22Rv1 (cell line): ENCODE measurements at regions not wholly inside any gene's neighbourhood (a gene's known extent, or its start where the extent isn't known, plus 50 kb on each side); places are given as distances from the start of the nearest gene placed in this dataset.

Source experiments
- CTCF ChIP-seq: fragments of 450-650 bp; IDR thresholded peaks from 2 replicates; pipeline ENCODE4 v1.5.1; 2017; ENCODE audit warnings: mild to moderate bottlenecking
- ZFX ChIP-seq: fragments of 450-650 bp; IDR thresholded peaks from 2 replicates; pipeline ENCODE4 v1.6.1; 2017; ENCODE audit warnings: antibody characterized with exemption, borderline replicate concordance

GRCh38 chr6:78380541-78380940 lies 486.8 kb upstream of the IRAK1BP1 start:
- TF ChIP-seq CTCF (no peak), ZFX (no peak)
